Mucosa of descending colon (tissue), 3 donors: ENCODE measurements at regions not wholly inside any gene's neighbourhood (a gene's known extent, or its start where the extent isn't known, plus 50 kb on each side); places are given as distances from the start of the nearest gene placed in this dataset.

Source experiments
- ATAC-seq: fragments of 200-7000 bp; cut with Tn5 transposase; one replicate; pipeline ENCODE4 v1.9.1; 2020; ENCODE audit warnings: mild to moderate bottlenecking, moderate library complexity
- DNase-seq, 3 donors: peaks; one replicate each; pipeline ENCODE4 v3.0.0-alpha.2; 2020
- H3K36me3 ChIP-seq: fragments of 200-600 bp; one replicate; pipeline ENCODE4 v1.8.0; 2021; ENCODE audit warnings: low read depth, mild to moderate bottlenecking
- H3K4me1 ChIP-seq: fragments of 200-600 bp; one replicate; pipeline ENCODE4 v1.8.0; 2021; ENCODE audit warnings: low read depth, mild to moderate bottlenecking
- H3K4me3 ChIP-seq: fragments of 200-600 bp; one replicate; pipeline ENCODE4 v1.8.0; 2021; ENCODE audit warnings: mild to moderate bottlenecking
- H3K9me3 ChIP-seq: fragments of 200-600 bp; one replicate; pipeline ENCODE4 v1.8.0; 2021; ENCODE audit warnings: mild to moderate bottlenecking
- CTCF ChIP-seq: fragments of 200-600 bp; IDR thresholded peaks from one replicate; pipeline ENCODE4 v1.8.0; 2022; ENCODE audit warnings: antibody characterized with exemption, mild to moderate bottlenecking
- intact Hi-C, 2 donors: fragments of 100-400 bp; cut with DNase I in 1 of 2; cut with micrococcal nuclease in 1 of 2; formaldehyde crosslinking; loops; one replicate each; pipeline versions ENCODE4 v1.11.0 to v1.11.1; 2022; cut with DNase I, micrococcal nuclease
- donor health status: DM: no; HTN: no; CAD: no; lungs with moderate emphysema.
- donor health status: DM: no; HTN: no; CAD: no.
- donor health status: DM: no; HTN: yes; CAD: no.

GRCh38 chr4:14518136-14518535 is 484.1 kb upstream of the CPEB2 start:
- TF ChIP-seq CTCF = no peak
- ATAC-seq = no peak
- Histone ChIP-seq H3K4me3 (no peak overlapping the region), H3K9me3 (no peaks in the 10 kb centered on the region), H3K4me1 (no peaks in the 10 kb centered on the region), H3K36me3 (no peaks in the 10 kb centered on the region)
- DNase-seq = no peak
- intact Hi-C loops = no loop called here

DNA sequence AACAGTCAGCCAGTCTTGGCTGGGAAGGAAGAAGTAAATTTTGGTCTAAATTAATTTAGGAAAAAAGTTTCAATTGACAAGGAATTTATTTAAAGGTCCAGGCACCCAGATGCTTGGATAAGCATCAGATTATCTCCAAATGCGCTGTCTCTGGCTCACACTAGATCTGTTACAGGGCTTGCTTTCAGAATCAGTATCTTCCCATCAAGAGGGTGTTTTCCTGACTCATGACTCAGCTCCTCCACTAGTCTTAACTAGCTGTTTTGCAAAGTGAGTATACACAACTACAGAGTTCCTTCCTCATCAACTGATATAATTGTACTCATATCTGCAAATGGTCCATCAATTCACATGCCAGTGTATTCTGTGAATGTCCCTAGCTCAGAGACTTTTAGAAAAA is 482.1 kb upstream of the CPEB2 start:
- DNase-seq (no peak), ATAC-seq (no peak)
- Histone ChIP-seq H3K36me3 (no peaks in the 10 kb centered on the region), H3K4me3 (no peak overlapping the region), H3K4me1 (no peaks in the 10 kb centered on the region), H3K9me3 (no peaks in the 10 kb centered on the region)
- no peak for TF ChIP-seq CTCF
- intact Hi-C loops = no loop called here

GRCh38 chr4:14524276-14524675 is 478.0 kb upstream of the CPEB2 start:
- ATAC-seq = no peak
- no peak for TF ChIP-seq CTCF
- no peak overlapping the region for H3K4me3 ChIP-seq
- no peaks in the 10 kb centered on the region for H3K4me1 ChIP-seq
- no peaks in the 10 kb centered on the region for H3K9me3 ChIP-seq
- DNase-seq = no peak
- intact Hi-C loops = no loop called here
- H3K36me3 ChIP-seq = no peaks in the 10 kb centered on the region

DNA sequence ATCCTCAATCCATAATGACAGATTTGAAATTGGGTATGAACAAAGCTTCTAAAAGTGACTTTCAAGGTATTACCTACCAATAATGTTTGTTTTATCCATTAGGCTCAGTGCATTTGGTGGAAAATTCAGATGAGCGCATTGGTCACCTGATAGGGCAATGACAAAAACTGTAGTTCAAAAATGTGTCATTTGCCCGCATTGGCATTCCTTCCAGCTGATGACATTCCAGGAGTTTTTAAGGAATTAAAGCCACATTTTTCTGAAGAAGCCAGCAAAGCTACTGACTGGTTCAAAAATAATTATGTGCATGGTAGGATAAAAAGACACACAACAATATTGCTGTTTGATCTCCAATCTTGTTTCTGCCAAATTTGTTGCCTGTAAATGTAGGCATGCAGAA is 473.4 kb upstream of the CPEB2 start:
- no peak overlapping the region for H3K4me3 ChIP-seq
- H3K36me3 ChIP-seq = no peaks in the 10 kb centered on the region
- no peaks in the 10 kb centered on the region for H3K9me3 ChIP-seq
- H3K4me1 ChIP-seq = no peaks in the 10 kb centered on the region
- no peak for TF ChIP-seq CTCF
- no peak for ATAC-seq
- no peak for DNase-seq
- intact Hi-C loops = no loop called here

GRCh38 chr4:14529653-14530052 is 472.6 kb upstream of the CPEB2 start:
- ATAC-seq (no peak), DNase-seq (no peak)
- H3K4me1 ChIP-seq = no peaks in the 10 kb centered on the region
- H3K36me3 ChIP-seq = no peaks in the 10 kb centered on the region
- no peaks in the 10 kb centered on the region for H3K9me3 ChIP-seq
- H3K4me3 ChIP-seq = no peak overlapping the region
- TF ChIP-seq CTCF = no peak
- intact Hi-C loops = no loop called here

- no peak for TF ChIP-seq CTCF
Measured at GRCh38 chr4:14532436-14532835, 469.8 kb upstream of the CPEB2 start.

More at GRCh38 chr4:14532436-14532835, 469.8 kb upstream of the CPEB2 start:
- no peak for ATAC-seq
- no peaks in the 10 kb centered on the region for H3K9me3 ChIP-seq
- no peaks in the 10 kb centered on the region for H3K36me3 ChIP-seq
- intact Hi-C loops = no loop called here
- H3K4me3 ChIP-seq = no peak overlapping the region
- no peak for DNase-seq
- H3K4me1 ChIP-seq = no peaks in the 10 kb centered on the region
